Stimulated activated CD4-positive, alpha-beta T cell treated with anti-CD3 and anti-CD28 coated beads, Interleukin-15, amount 100 ng/mL, for 24 hours (primary cell): ENCODE measurements at regions not wholly inside any gene's neighbourhood (a gene's known extent, or its start where the extent isn't known, plus 50 kb on each side); places are given as distances from the start of the nearest gene placed in this dataset.
A peak's percentile ranks its signal among the peaks of the same experiment; 100 is the strongest.
"Not testable (repeated sequence)": the region's sequence is repeated elsewhere in the genome, so short reads cannot be mapped to it uniquely, and the experiment has no call there.

Experiments
- DNase-seq: peaks from one replicate; pipeline ENCODE4 v3.0.0-alpha.2; 2020

DNA sequence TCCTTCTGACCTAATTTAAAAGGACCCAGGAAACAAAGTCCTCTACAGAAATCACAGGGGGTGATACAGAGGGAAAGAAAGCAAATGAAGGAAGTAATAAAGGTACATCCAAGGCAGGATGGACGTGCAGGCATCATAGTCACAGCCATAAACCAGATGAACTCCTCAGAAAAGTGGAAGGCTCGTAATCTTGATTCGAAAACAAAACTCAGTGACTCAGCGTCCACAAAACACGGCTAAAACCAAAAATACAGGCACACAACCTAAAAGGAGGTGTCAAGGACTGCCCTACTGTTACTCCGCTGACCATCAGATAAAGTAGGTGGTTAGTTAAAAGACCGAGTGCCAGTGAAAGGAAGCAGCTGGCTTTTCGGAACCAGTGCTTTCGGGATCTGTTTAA is 81.5 kb downstream of the TRIM69 start:
- not testable (repeated sequence) for DNase-seq

DNA sequence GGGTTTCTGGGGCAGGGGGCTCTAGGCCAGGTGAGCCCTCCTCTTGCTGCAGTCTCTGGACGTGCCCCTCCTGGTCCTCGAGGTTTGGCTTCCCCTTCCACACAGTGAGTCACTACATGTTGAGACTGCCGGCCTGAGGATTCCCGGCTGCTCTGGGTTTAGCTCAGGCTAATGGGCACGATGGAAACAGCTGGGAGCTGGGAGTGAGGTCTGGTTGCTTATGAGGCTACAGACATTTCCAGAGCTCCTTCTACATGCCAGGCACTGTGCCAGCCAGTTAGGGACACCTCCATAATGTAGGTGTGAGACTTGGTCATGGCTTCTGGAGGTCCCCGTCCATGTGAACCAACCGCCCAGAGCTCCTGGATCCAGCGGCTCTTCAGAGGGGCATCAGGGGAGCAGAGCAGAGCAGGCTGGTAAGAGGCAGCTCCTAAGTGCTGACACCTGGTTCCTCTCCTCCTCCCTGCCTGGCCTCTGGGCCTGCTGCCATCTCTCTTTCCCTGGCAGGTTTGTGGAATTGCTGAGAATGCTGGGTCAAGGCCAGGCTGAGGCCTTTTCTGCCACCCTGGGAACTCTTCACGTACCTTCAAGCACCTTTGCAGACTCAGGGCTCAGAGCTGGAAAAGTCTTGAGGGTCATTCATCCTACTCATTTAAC is 83.1 kb downstream of the TRIM69 start:
- DNase-seq: not testable (repeated sequence)

DNA sequence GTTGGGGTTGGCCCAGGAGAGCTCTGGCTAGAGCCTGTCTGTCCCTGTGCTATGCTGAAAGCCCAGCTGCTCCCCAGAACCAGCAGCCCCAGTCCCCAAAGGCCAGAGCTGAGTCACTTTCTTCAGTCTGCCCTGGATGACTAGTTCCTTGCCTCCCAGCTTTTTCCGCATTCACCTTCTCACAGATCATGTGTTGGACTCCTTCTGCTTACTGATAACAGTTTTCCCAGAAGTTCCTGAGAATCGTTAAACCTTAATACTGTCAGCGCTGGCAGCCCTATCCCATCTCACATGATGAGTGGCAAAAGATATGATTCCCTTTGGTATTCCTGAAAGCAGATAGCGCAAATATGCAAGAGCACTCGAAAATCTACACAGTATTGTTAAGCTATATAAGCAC is 84.2 kb downstream of the TRIM69 start:
- not testable (repeated sequence) for DNase-seq

DNA sequence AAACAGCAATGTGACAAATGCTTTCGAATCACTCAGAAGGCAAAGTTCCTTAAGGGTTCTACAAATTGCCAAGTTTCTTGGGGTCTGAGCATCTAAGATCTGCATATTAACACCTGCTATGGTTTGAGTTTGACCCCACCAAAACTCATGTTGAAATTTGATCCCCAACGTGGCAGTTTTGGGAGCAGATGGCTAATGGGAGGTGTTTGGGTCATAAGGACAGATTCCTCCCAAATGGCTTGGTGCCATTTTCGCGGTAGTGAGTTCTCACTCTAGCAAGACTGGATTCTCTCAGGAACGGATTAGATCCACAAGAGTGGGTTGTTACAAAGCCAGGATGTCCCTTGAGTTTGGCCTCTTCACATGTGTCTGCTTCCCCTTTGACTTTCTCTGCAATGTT is 84.6 kb downstream of the TRIM69 start:
- DNase-seq: not testable (repeated sequence)

DNA sequence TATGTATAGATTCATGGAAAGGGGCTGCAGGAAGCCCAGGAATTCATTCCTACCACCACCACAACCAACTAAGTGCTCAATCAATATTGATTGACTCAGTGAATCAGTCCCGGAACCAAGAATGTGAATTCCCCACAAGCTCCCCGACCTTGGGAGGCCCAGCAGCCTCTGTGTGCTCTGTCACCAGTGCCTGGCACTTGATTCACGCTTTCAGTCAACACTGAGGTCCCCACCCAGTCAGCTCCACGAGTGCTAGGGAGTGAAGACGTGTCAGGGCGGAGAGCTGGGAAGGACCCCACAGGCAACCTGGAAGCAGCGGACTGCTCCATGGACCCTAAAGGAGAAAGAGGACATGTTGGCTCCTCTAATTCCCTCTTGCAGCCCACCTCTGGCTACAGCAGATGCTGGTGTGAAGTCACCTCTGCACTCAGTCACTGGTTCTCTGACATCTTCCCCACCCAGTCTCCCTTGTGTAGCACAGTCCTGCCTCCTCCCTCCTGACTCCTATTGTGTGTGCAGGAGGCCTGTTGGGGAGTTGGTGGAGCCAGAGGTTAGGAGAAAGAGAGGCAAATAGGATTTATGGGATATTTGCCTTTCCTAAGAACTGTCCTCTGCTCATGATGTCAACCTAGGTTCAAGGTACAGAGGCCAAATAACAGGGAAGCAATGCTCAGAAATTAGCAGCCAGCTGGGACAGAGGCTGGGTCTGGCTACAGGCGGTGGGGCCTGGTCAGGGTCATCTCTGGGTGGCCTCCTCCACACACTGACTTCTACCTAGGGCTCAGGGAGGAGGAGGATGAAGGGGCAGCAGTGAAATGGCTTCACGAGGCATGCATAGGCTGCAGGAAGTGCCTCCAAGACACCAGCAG is 88.2 kb downstream of the TRIM69 start:
- not testable (repeated sequence) for DNase-seq

DNA sequence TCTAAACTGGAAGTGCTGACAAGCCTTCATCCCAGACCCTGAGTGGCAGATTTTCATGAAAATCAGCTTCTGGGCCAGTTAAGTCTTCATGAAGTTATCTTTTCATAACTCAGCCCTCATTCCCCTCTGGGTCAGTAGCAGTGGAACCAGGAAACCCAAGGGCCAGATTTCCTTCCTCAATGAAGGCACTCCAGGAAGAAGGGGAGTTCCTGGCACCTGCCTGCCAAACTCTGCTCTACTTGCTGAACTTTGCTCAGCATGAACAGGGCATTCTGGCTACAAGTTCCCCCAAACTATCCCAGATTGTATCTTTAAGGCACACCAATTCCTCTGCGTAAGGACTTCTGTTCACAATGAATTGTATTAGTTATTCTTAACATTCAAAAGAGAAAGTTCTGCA is 90.3 kb downstream of the TRIM69 start:
- not testable (repeated sequence) for DNase-seq

DNA sequence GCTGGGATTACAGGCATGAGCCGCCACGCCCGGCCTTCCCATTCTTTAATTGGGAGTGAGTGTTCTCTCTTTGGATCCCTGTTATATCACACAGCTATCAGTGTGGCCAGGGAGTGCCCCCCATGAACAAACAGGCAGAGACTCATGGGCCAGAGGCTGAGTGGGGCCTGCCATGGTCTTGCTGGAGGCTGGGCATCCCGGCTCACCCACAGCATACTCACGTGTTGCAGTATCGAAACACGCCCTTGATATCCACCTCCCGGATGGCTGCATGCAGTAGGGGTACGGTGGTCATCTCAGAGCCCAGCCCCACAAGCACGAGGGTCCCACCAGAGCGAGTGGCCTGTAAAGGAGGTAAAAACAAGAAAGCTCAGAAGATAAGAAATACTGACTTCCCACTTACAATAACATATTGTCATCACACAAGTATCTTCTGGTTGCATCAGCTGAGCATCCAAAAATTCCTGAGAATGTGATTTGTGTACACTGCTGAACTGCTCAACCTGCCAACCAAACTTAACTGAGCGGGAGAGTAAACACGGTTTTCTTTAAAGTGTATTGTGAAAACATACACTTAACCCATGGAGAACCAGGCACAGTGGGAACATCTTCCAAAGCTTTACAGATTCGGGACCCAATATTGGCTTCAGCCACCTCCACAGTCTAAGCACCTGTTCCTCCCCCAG is 92.0 kb downstream of the TRIM69 start:
- DNase-seq: not testable (repeated sequence)

DNA sequence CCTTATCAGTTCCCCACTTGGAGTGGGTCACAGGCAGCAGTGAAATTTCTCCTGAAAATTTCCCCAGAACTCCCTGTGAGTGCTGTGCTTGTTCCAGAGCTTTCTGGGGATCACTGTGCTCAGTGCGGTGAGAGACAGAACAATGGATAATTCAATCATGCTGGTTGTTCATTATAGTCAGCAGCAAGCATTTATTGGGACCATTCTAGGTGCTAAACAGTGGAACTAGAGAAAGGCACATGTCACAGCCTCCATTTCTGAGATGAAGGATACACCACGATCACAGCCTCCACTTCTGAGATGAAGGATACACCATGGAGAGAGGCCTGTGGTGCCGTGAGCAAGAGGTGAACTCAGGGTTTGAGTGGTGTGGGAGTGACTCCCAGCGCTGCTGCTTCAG is 92.8 kb downstream of the TRIM69 start:
- DNase-seq: not testable (repeated sequence)

DNA sequence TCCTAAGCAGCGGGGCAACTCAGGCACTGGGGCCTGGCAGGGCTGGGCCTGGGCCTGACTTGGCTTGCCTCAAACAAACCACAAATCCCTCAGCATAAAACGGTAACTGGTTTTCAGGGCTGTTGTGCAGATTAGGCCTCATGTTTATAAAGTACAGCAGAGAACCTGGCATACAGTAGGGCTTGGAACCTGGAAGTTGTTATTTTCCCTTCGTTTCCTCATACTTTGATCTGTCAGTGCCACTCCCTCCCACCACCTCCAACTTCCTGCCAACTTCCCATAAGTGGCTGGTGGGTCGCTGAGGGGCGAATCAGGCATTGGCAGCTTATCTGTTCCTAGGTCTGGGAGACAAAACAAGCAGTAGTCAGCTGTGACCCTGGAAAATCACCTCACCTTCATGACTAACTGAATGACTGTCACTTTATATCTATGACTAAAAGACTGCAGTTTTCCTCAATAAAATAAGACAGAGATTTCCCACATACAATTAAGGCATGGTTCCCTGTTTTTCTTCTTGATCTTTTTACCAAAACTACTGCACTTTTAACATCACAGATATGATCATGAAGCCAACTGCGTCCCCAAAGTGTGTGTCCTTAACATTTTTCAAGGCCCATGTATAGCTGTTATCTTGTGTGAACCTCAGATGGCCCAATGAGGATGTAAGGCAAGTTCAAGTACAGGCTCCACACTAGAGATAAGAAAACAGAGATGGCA is 94.5 kb downstream of the TRIM69 start:
- peak; percentile 22 for DNase-seq

DNA sequence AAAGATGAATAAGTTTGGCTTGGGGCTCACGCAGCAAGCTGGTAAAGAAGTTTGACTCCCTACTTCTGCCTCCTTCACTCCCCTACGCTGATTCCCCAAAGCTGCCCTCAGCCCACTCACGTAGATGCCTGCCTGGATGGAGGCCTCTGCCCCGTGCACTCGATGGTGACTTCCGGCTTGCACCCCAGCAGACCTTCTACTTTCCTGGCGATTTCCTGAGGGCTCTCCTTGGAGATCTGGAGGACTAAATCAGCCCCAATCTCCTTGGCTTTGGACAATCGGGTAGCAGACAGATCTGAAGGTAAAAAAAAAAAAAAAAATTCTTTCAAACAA is 95.0 kb downstream of the TRIM69 start:
- not testable (repeated sequence) for DNase-seq

DNA sequence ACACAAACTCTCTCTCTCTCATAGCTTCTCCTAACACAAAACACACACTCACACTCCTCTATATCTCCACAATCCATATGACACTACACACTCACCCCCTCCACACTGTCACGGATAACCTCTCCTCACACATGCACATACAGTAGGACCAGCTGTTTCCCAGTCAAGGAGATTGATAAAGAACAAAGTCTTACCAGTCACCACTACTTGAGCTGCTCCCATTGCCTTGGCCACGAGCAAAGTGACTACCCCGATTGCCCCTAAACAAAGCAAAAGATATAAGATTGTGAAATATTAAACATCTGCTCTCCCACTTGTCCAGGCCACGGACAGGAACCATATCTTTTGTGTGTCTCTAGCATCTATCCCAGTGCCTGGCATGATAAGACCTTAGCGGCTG is 95.8 kb downstream of the TRIM69 start:
- not testable (repeated sequence) for DNase-seq

DNA sequence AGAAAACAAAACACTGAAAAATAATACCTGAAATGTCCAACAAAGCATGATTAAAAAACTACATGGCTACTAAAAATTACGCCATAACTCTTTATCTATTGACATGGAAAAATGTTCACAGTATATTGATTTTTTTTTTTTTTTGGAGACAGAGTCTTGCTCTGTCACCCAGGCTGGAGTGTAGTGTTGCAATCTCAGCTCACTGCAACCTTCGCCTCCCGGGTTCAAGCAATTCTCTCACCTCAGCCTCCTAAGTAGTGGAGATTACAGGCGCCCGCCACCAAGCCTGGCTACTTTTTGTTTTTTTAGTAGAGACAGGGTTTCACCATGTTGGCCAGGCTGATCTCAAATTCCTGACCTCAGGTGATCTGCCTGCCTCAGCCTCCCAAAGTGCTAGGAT is 96.8 kb downstream of the TRIM69 start:
- DNase-seq: not testable (repeated sequence)

DNA sequence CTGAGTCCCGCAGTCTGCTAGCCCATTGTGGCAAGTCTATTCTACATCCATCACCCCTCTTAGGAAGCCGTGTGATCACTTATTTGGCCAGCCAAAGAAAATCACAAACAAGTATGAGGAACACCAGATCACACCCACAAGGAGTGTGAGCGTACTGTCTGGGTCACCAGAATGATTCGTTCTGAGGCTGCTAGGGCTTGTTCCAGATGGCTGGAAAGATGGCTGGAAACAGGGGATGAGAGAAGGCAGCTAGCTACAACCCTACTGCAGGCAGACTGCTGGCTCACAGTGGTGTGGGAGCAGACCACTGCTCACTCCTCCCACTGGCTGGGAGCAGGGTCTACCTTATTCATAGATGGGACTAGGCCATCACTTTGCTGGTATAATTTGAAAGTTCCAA is 97.4 kb downstream of the TRIM69 start:
- DNase-seq: not testable (repeated sequence)

DNA sequence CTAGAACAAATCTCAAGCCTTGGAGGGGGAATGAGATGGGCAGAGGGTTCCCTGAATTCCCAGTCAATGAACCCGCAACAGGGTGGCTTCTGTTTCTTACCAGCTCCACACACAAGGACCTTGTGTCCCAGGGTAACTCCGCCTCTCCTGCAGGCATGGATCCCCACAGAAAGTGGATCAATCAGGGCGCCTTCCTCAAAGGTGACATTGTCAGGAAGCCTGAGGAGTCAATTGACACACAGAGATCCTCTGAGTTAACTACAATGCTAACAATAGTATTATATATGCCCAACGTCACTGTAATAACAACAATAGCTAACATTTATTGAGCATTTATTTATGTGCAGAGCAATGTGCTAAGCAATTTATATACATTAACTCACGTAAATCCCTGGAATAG is 98.8 kb downstream of the TRIM69 start:
- DNase-seq: not testable (repeated sequence)

DNA sequence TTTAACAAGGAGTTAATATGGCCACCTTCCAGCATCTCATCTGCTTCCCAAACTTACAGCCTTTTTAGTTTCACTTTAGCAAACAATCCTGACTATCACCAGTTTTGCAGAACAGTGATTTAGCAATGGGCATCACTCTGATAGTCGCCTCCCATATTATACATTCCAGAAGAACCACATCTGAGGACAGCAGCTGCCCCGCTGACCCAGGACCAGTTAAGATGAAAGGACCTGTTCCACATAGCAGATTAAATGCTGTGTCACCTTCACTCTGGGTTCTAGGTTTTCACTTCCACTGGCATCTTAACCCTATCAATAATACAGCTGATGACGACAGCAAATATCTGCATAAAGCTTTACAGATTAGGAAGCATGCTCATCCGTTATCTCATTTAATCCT is 99.8 kb downstream of the TRIM69 start:
- no peak for DNase-seq

DNA sequence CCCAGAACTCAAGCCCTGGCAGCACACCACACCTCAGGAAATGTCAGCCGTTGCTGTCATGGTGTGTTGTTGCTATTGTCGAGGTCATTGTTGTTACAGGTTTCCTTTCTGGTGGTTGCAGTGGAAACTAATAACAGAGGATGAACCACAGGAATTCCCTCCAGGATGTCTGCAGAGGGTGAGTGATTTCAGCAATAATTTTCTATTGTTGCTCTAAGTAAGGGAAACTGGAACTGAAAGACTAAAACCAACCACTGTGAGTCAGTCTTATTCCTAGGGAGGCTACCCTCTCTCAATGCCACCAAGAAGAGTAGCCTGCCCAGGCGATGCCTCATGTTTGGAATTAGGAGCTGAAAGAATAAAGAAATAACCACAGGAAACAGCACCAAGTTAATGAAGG is 102.6 kb downstream of the TRIM69 start:
- not testable (repeated sequence) for DNase-seq

DNA sequence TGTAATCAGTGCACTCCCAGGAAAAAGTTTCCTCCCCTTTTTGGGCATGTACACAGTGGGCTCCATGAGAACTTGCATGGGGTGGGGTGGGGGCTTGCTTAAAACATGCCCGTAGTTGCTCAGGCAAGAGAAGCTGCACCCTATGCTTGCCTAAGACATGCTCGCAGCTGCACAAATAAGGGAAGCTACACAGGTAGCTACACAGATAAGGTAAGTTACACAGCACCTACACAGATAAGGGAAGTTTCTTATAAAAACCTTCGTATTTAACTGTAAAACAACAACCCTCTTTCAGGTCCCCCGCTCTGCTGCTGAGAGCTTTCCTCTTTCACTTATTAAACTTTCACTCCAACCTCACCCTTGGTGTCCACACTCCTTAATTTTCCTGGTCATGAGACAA is 105.4 kb downstream of the TRIM69 start:
- DNase-seq: not testable (repeated sequence)

DNA sequence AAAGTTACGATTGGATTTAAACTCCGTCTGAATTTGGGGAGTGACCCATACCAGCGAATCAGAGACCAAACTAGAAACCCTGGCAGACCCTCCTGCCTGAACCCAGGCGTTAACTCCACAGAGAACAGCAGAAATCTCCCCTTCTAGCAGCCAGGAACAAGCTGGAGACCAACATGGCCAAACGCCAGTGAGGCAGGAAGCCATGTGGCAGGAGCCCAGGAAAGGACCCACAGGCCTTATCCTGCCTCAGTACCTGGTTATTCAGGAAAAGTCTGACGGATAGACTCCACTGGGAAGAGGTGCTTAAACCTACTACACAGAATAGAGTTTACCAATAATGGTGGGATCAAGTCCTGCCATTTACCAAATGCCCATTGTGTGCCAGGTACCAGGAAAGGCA is 106.6 kb downstream of the TRIM69 start:
- not testable (repeated sequence) for DNase-seq

DNA sequence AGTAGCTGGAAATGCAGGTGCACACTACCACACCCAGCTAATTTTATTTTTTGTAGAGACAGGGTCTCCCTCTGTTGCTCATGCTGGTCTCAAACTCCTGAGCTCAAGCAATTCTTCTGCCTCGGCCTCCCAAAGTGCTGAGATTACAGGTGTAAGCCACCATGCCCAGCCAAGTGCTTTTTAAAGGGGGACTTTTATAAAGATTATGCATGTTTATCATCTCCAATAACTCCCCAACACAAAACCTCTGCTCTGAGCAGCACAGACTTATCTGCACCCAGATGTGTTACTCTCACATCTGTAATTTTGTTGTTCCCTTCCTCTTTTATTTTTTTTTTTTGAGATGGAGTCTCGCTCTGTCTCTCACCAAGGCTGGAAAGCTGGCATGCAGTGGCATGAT is 108.6 kb downstream of the TRIM69 start:
- not testable (repeated sequence) for DNase-seq

DNA sequence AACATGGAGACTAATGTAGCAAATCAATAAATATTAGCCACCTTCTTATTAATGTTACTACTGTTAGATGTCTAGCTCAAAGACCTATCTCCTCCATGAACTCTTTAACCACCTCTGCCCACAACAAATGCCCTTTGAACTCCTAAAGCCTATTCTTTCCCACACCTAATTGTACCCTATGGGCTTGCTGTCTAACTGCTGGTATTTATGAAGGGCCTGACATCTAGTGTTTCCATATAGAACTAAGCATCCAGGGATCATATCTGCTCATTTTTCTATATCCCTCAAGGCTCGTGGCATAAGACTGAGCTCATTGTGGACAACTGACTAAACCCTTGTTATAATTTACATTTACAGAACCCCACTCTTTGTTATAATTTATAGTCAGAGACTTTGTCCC is 109.8 kb downstream of the TRIM69 start:
- DNase-seq: not testable (repeated sequence)

DNA sequence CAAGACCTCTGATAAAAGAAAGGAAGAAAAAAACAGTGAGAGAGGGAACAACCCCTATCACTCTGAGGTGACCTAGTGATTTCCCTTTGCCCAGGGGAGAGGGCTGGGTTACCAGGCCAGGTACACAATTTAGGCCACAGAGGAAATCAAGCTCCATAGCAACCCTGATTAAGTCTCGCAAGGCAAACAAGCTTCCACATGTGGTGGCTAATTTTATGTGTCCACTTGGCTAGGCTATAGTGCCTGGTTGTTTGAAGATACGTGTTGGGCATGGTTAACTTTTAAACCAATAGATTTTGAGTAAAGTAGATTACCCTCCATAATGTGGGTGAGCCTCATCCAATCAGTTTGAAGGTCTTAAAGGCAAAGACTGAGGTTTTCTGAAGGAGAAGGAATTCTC is 108.9 kb upstream of the TERB2 start:
- not testable (repeated sequence) for DNase-seq

DNA sequence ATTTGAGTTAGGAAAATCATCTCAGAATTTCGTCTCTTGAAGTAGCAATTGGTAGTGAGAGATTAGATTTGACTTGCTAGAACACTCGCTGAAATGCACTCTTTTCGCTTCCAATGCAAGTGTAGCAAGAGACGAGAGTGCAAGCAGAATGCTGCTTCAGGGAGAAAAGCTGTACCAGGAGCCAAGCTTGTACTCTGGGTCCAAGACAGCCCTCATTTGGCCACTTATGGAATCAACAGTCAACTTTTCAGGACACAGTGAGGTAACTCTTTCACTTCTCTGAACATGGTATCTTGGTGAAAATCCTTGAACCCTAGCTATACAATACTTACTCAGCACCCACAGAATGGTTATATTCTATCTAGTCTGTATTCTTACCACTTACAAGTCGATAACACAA is 107.6 kb upstream of the TERB2 start:
- not testable (repeated sequence) for DNase-seq
